H1 (cell line): ENCODE measurements at regions not wholly inside any gene's neighbourhood (a gene's known extent, or its start where the extent isn't known, plus 50 kb on each side); places are given as distances from the start of the nearest gene placed in this dataset.

ENCODE experiments used
- CTCF ChIA-PET: fragments of 300-600 bp; sonication (Branson Sonifier 250); formaldehyde crosslinking; loops from one replicate; lab custom pipeline; 2021; ENCODE audit not compliant: partially characterized antibody; lab: Charles Lee
- POLR2A ChIA-PET: fragments of 300-600 bp; sonication (Branson Sonifier 250); formaldehyde crosslinking; loops from one replicate; lab custom pipeline; 2021; ENCODE audit warnings: inconsistent platforms; ENCODE audit not compliant: partially characterized antibody; lab: Charles Lee
- DNase-seq, 2 experiments: peaks; one replicate each; pipeline versions ENCODE4 v3.0.0 to v3.0.0-alpha.2; 2010 to 2022; ENCODE audit warnings: low spot score in 2 of 2, low read depth in 1 of 2, mixed read lengths in 1 of 2
- FAIRE-seq: peaks from 2 replicates; lab custom pipeline; 2011; peaks lifted over from hg19 to GRCh38; lab: Jason Lieb, UNC
- H2AFZ ChIP-seq: 2 replicates; pipeline ENCODE4 v1.8.1; 2012; ENCODE audit warnings: low read length, inconsistent platforms
- H2AK5ac ChIP-seq: 2 replicates; pipeline ENCODE4 v1.6.1; 2013; ENCODE audit warnings: low read depth, low read length
- H2BK120ac ChIP-seq: replicated peaks from 2 replicates; pipeline ENCODE3; 2013; ENCODE audit warnings: low read depth, low read length, inconsistent platforms
- H2BK12ac ChIP-seq: 2 replicates; pipeline ENCODE4 v1.6.1; 2013; ENCODE audit warnings: low read depth, low read length
- H2BK15ac ChIP-seq: 2 replicates; pipeline ENCODE4 v1.6.1; 2013; ENCODE audit warnings: low read length
- H2BK20ac ChIP-seq: 2 replicates; pipeline ENCODE4 v1.6.1; 2013; ENCODE audit warnings: low read length
- H2BK5ac ChIP-seq: 2 replicates; pipeline ENCODE4 v1.6.1; 2013; ENCODE audit warnings: low read depth, low read length
- H3K14ac ChIP-seq: 2 replicates; pipeline ENCODE4 v1.6.1; 2013; ENCODE audit warnings: inconsistent platforms; ENCODE audit not compliant: insufficient read length
- H3K18ac ChIP-seq: 2 replicates; pipeline ENCODE4 v1.6.1; 2013; ENCODE audit warnings: low read length; ENCODE audit errors: extremely low read depth
- H3K23ac ChIP-seq: 2 replicates; pipeline ENCODE4 v1.6.1; 2013; ENCODE audit warnings: inconsistent platforms; ENCODE audit not compliant: insufficient read length
- H3K23me2 ChIP-seq: 2 replicates; pipeline ENCODE4 v1.6.1; 2013; ENCODE audit warnings: low read depth, low read length
- H3K27ac ChIP-seq: 2 replicates; pipeline ENCODE4 v1.6.1; 2011; ENCODE audit warnings: low read depth, low read length, inconsistent platforms
- H3K27me3 ChIP-seq, 4 experiments: replicated peaks in 1 of 4; 1 replicate in 1 of 4; 2 replicates in 3 of 4; pipeline versions ENCODE4 v1.6.1 to v1.8.1; 2011 to 2013; ENCODE audit warnings: low read length in 3 of 4, mild to moderate bottlenecking in 3 of 4, inconsistent platforms in 2 of 4, mixed read lengths in 2 of 4, moderate library complexity in 1 of 4; ENCODE audit not compliant: control insufficient read depth in 3 of 4, insufficient read depth in 3 of 4; ENCODE audit errors: extremely low read depth in 1 of 4
- H3K36me3 ChIP-seq, 4 experiments: 2 replicates each; pipeline versions ENCODE4 v1.6.1 to v1.8.1; 2011 to 2013; ENCODE audit warnings: mild to moderate bottlenecking in 4 of 4, low read length in 3 of 4, moderate library complexity in 2 of 4, control low read depth in 1 of 4, inconsistent platforms in 1 of 4; ENCODE audit not compliant: insufficient read depth in 4 of 4, control insufficient read depth in 2 of 4
- H3K4ac ChIP-seq: replicated peaks from 2 replicates; pipeline ENCODE3; 2013; ENCODE audit warnings: low read length, low read depth, mixed read lengths, inconsistent platforms; ENCODE audit not compliant: insufficient read length
- H3K4me1 ChIP-seq, 4 experiments: replicated peaks in 1 of 4; 1 replicate in 1 of 4; 2 replicates in 3 of 4; pipeline versions ENCODE4 v1.6.1 to v1.8.1; 2011 to 2013; ENCODE audit warnings: low read length in 3 of 4, inconsistent platforms in 2 of 4, mixed read lengths in 1 of 4; ENCODE audit not compliant: insufficient read depth in 4 of 4, control insufficient read depth in 3 of 4
- H3K4me2 ChIP-seq, 2 experiments: 2 replicates each; pipeline versions ENCODE4 v1.6.1 to v1.8.1; 2011 to 2013; ENCODE audit warnings: low read depth in 2 of 2, low read length in 2 of 2, control low read depth in 1 of 2, inconsistent platforms in 1 of 2, mild to moderate bottlenecking in 1 of 2; ENCODE audit not compliant: insufficient read depth in 1 of 2
- H3K4me3 ChIP-seq, 4 experiments: fragments of 200-600, 300-600 bp in 1 of 4; sonication (generic), shearing (Covaris generic), sonication (Bioruptor Twin) in 1 of 4; 2 replicates each; pipeline versions ENCODE4 v1.5.1 to v1.8.1; 2011 to 2016; ENCODE audit warnings: low read length in 4 of 4, low read depth in 3 of 4, control low read depth in 2 of 4, inconsistent platforms in 2 of 4, mild to moderate bottlenecking in 2 of 4, mixed read lengths in 1 of 4, moderate library complexity in 1 of 4; ENCODE audit not compliant: insufficient read depth in 2 of 4; ENCODE audit errors: extremely low read depth in 1 of 4
- H3K56ac ChIP-seq: replicated peaks from 2 replicates; pipeline ENCODE3; 2013; ENCODE audit warnings: low read depth, mild to moderate bottlenecking, mixed read lengths, low read length, inconsistent platforms; ENCODE audit not compliant: insufficient read length
- H3K79me1 ChIP-seq: 2 replicates; pipeline ENCODE4 v1.6.1; 2013; ENCODE audit warnings: low read depth, low read length, control low read depth
- H3K79me2 ChIP-seq, 2 experiments: 2 replicates each; pipeline versions ENCODE4 v1.6.1 to v1.8.1; 2012 to 2013; ENCODE audit warnings: low read length in 2 of 2, mild to moderate bottlenecking in 2 of 2, inconsistent platforms in 1 of 2; ENCODE audit not compliant: insufficient read depth in 2 of 2, control insufficient read depth in 1 of 2
- H3K9ac ChIP-seq, 4 experiments: replicated peaks in 1 of 4; 1 replicate in 1 of 4; 2 replicates in 3 of 4; pipeline versions ENCODE4 v1.6.1 to v1.8.1; 2011 to 2013; ENCODE audit warnings: low read depth in 3 of 4, low read length in 3 of 4, control low read depth in 2 of 4, mild to moderate bottlenecking in 2 of 4, moderate library complexity in 2 of 4, inconsistent platforms in 1 of 4; ENCODE audit errors: extremely low read depth in 1 of 4
- H3K9me3 ChIP-seq, 2 experiments: 2 replicates each; pipeline versions ENCODE4 v1.6.1 to v1.8.1; 2012 to 2013; ENCODE audit warnings: mild to moderate bottlenecking in 2 of 2, moderate library complexity in 2 of 2, control low read depth in 1 of 2, inconsistent platforms in 1 of 2, low read depth in 1 of 2, low read length in 1 of 2, mixed read lengths in 1 of 2; ENCODE audit not compliant: insufficient read depth in 2 of 2
- H4K20me1 ChIP-seq, 2 experiments: replicated peaks in 1 of 2; 2 replicates each; pipeline versions ENCODE3 to v1.8.1; 2011 to 2013; ENCODE audit warnings: inconsistent platforms in 2 of 2, low read length in 2 of 2, mild to moderate bottlenecking in 1 of 2; ENCODE audit not compliant: insufficient read depth in 2 of 2, control insufficient read depth in 1 of 2
- H4K5ac ChIP-seq: 2 replicates; pipeline ENCODE4 v1.6.1; 2013; ENCODE audit warnings: low read length, low read depth, mixed read lengths, inconsistent platforms; ENCODE audit not compliant: insufficient read length
- H4K8ac ChIP-seq: 2 replicates; pipeline ENCODE4 v1.8.0; 2013; ENCODE audit warnings: mild to moderate bottlenecking, moderate library complexity, low read length, inconsistent platforms; ENCODE audit not compliant: insufficient read depth; ENCODE audit errors: extremely low read depth
- H4K91ac ChIP-seq: replicated peaks from 2 replicates; pipeline ENCODE3; 2013; ENCODE audit warnings: low read length, mixed read lengths, inconsistent platforms; ENCODE audit not compliant: insufficient read length
- BRCA1 ChIP-seq: IDR thresholded peaks from 2 replicates; pipeline ENCODE4 v1.6.1; 2012; ENCODE audit warnings: low read depth, low read length, improper control_type of control experiment
- POLR2AphosphoS5 ChIP-seq: IDR thresholded peaks from 2 replicates; pipeline ENCODE4 v1.6.1; 2011; ENCODE audit warnings: low read depth, low read length
- WGBS, 2 experiments: shearing (Covaris generic) in 1 of 2; methylation state at CpG; one replicate each; pipeline versions ENCODE4 v1.1.6 to v1.1.7; 2013 to 2015; ENCODE audit warnings: low lambda C conversion rate in 2 of 2, mixed read lengths in 2 of 2, inconsistent platforms in 1 of 2, low coverage in 1 of 2, missing lambda C conversion rate in 1 of 2; ENCODE audit not compliant: insufficient replicate concordance in 2 of 2, insufficient coverage in 1 of 2, insufficient read length in 1 of 2; ENCODE audit errors: extremely low coverage in 1 of 2, missing lambda C conversion rate in 1 of 2; 5-methylcytosine and 5-hydroxymethylcytosine counted together

DNA sequence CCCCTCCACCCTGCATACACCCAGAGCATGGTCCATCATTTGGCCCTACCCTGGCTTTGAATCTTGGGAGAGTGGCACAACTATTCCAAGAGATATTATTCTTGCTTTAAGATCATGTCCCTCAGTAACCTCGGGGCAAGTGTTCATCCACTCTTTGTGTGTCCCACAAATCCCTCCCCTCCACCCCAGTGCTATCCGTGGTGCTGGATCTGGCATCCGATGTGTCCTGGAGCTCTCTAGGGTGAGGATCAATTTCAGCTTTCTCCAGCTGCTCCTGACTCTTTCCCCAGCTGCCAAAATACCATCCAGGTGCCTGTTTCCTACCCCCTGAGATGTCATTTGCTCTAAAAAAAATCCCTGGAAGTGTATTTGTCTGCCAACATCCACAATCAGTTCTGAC is 64.8 kb upstream of the CMKLR1 start:
- Histone ChIP-seq H4K5ac (no peak overlapping the region), H3K4me3 (no peak overlapping the region), H2AK5ac (no peak overlapping the region), H3K4me2 (no peak overlapping the region), H3K18ac (no peak overlapping the region), H3K79me2 (no peaks in the 10 kb centered on the region), H2BK15ac (no peak overlapping the region), H3K4ac (no peak overlapping the region), H3K9me3 (0 out of 4 replicates have a peak, but pooled peaks cover 0 to 4% of the 10 kb centered on the region in 2 experiments), H3K4me1 (peaks cover 0 to 11% (median 5%) of the 10 kb centered on the region in 4 experiments; a peak in 3 of 7 replicates), H3K27me3 (no peaks in the 10 kb centered on the region), H3K14ac (no peak overlapping the region), H2BK5ac (no peak overlapping the region), H2BK20ac (no peak overlapping the region), H3K36me3 (no peaks in the 10 kb centered on the region), H4K20me1 (no peaks in the 10 kb centered on the region), H3K27ac (no peak overlapping the region), H3K23me2 (no peaks in the 10 kb centered on the region), H3K23ac (no peak overlapping the region), H2BK12ac (no peak overlapping the region), H3K56ac (no peak overlapping the region), H3K9ac (no peak overlapping the region), H2BK120ac (no peak overlapping the region), H2AFZ (no peak overlapping the region), H4K8ac (no peak overlapping the region), H4K91ac (no peak overlapping the region), H3K79me1 (no peaks in the 10 kb centered on the region)
- 75% methylated on average over 3 of the region's 3 CpGs; no CpG with 5 or more reads in 1 of the 2 experiments for WGBS, 2 experiments
- no peak for TF ChIP-seq POLR2AphosphoS5
- TF ChIP-seq BRCA1: no peak
- POLR2A ChIA-PET: interaction anchor here (0.6 kb wide), 1 partner anchor 44 kb away, joined by 3 read pairs; no protein-coding TSS in a partner anchor
- CTCF ChIA-PET: interaction anchor here (1.0 kb wide), 1 partner anchor 91 kb away, joined by 4 read pairs; no protein-coding TSS in a partner anchor
- FAIRE-seq: peak; percentile 52
- DNase-seq: no peak
